GM12872 (cell line): ENCODE measurements at regions not wholly inside any gene's neighbourhood (a gene's known extent, or its start where the extent isn't known, plus 50 kb on each side); places are given as distances from the start of the nearest gene placed in this dataset.

Experiments
- TF ChIP-seq, protein P1 (sequence below): IDR thresholded peaks from 3 replicates; pipeline ENCODE4 v1.5.1; 2011; ENCODE audit warnings: low read depth, mild to moderate bottlenecking, low read length, moderate library complexity; ENCODE audit not compliant: insufficient read depth

- TF ChIP-seq, protein P1, sequence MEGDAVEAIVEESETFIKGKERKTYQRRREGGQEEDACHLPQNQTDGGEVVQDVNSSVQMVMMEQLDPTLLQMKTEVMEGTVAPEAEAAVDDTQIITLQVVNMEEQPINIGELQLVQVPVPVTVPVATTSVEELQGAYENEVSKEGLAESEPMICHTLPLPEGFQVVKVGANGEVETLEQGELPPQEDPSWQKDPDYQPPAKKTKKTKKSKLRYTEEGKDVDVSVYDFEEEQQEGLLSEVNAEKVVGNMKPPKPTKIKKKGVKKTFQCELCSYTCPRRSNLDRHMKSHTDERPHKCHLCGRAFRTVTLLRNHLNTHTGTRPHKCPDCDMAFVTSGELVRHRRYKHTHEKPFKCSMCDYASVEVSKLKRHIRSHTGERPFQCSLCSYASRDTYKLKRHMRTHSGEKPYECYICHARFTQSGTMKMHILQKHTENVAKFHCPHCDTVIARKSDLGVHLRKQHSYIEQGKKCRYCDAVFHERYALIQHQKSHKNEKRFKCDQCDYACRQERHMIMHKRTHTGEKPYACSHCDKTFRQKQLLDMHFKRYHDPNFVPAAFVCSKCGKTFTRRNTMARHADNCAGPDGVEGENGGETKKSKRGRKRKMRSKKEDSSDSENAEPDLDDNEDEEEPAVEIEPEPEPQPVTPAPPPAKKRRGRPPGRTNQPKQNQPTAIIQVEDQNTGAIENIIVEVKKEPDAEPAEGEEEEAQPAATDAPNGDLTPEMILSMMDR, result no peak
Observed at GRCh38 chr11:104830508-104830907, 67.8 kb downstream of the CASP12 start.

- TF ChIP-seq, protein P1, result no peak
Observed at GRCh38 chr11:104830080-104830479, 68.2 kb downstream of the CASP12 start.

DNA sequence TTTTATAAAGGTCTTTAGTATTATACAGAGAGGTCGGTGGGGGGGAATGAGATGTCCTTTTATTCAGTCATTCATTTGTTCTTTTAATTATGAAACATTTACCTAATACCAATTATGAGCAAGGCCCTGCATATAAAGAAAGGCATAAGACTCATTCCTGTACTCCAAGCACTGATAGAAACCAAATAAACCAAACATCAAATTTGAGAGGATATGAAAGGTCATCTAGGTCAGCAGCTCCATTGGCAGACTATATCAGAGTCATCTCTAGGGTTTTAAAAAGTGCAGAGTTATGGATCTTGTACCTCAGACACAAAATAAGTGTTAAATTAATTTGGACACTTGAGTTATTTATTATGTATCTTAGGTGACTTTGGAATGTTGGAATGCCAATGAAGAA lies 71.5 kb downstream of the CASP12 start:
- TF ChIP-seq, protein P1, result no peak

GRCh38 chr11:104823657-104824056 lies 74.6 kb downstream of the CASP12 start:
- TF ChIP-seq, protein P1, result no peak

GRCh38 chr11:104820431-104820830 lies 77.8 kb downstream of the CASP12 start:
- TF ChIP-seq, protein P1, result no peak

DNA sequence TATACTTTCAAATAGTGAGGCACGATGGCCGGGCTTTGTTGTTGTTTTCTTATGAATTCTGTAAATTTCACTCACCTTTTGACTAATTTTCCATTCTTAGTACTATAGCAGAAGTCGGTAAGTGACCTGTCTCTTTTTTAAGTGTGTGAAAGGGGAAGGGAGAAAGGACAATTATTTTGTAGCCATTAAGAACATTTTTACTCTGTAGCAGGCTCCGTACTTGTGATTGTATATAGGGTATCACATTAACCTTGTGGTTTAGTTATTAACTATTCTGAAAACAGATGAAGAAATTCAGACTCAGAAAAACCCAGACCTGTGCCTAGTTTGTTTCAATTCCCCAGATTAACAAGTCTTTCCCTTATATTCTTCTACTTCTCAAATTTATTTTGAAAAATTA lies 78.7 kb downstream of the CASP12 start:
- TF ChIP-seq, protein P1, result no peak

- TF ChIP-seq, protein P1, result no peak
Observed at GRCh38 chr11:104819107-104819506, 79.2 kb downstream of the CASP12 start.

GRCh38 chr11:104817973-104818372 lies 80.3 kb downstream of the CASP12 start:
- TF ChIP-seq, protein P1, result no peak
